ENCODE measurements at regions not wholly inside any gene's neighbourhood (a gene's known extent, or its start where the extent isn't known, plus 50 kb on each side); places are given as distances from the start of the nearest gene placed in this dataset.
"Not testable (repeated sequence)": the region's sequence is repeated elsewhere in the genome, so short reads cannot be mapped to it uniquely, and the experiment has no call there.

DNA sequence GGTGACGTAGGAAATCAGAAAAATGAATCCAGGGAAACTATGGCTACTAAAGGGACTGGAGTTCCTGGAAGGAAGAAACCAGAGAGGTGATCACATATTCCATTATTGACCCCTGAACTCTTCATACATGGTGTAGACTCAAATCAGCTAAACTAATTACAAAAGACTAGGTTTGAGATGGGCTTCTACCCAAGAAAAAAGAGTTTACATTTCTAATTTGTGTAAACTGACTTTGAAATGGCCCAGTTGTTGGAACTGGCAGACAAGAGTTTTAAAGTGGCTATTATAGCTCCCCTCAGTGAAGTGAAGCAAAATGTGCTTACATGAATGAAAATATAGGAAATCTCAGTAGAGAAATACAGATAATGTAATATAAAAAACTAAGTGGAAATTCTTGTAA lies 1619.4 kb upstream of the SEL1L start:
- no peak for DNase-seq

DNA sequence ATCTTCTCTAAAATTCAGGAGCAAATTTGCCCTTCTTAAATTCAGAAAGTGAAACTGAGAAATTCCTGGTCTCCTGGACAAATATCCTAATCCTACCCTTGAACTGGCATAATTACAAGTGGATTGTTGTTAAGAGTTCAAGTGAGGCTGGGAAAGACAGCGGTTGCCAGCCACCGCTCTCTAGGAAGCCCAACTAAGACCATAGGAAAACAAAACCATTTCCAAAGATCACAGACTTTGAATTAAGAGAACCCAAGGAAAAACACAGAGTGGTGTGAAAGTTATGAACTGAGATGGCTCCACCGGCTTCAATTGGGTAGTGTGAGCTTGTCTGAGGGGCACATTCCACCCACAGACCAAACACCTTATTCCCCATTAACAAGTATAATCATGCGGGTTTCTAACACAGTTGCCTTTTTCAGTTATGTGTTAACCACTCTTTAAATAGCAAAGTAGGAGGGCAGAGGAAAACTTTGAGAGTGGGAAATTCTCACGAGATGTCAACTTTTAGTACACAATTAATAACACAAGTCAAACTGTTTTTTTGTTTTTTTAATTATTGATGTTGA lies 1628.8 kb upstream of the SEL1L start:
- no peak for DNase-seq

DNA sequence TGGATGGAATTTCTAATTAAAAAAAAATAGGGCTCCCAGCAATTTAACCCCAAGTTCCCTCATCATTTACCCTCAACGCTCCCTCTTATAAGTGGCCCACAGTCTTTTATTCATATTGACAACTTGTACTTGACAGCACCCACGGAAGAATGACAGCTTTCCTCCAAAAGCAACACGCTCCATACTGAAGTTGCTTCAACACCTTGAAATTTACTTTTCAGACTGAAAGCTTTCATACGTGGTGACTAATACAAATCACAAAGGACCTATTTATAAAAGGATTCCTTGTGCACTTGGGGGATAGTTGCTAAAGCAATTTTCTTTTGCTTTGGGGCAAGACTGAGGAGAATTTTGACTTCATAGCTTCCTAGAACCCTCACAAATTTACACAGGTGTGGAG lies 1629.4 kb upstream of the SEL1L start:
- no peak for DNase-seq

DNA sequence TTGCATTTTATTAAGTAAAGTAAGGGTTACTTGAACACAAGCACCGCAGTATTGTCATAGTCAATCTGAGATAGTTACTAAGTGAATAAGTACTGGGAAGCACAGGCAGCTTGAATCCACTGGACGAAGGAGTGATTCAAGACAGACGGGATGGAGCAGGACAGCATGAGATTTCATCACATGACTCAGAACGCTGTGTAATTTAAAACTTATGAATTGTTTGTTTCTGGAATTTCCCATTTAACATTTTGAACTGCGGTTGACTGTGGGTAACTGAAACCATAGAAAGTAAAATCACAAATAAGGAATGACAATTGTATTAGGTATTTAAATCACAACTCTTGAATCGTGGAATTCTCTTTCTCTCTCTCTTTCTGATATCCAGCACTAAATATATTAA lies 1630.4 kb upstream of the SEL1L start:
- DNase-seq, result no peak

DNA sequence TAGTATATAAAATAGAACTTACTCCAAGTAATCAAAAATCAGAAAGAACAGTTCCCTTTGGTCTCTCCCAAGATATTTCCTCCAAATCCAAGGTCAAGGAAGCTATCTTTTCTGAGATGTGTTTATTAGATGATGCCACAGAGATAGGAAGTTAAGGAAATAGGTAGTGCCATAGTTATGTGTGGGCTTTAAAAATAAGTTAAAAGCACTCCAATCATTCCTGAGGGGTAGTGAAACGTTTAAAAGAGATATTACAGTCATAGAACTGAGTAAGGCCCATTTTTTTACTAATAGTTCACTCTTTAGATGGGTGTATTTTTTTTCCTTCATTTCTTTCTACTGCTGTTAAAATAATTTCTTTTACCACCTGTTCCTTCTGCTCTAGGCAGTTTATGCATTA lies 1630.9 kb upstream of the SEL1L start:
- no peak for DNase-seq

DNA sequence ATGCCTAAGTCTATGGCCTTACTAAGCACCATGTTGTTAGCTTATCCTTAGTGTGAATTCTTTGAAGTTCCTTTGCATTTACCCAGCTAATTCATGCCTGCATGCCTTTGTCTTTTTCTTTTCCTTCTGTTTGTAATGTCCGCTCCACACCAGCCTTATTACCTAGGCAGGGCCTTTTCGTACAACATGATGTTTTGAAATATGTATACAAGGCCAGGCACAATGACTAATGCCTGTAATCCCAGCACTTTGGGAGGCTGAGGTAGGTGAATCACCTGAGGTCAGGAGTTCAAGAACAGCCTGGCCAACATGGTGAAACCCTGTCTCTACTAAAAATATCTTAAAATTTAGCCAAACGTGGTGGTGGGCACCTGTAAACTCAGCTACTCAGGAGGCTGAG lies 1636.5 kb upstream of the SEL1L start:
- DNase-seq, result no peak

DNA sequence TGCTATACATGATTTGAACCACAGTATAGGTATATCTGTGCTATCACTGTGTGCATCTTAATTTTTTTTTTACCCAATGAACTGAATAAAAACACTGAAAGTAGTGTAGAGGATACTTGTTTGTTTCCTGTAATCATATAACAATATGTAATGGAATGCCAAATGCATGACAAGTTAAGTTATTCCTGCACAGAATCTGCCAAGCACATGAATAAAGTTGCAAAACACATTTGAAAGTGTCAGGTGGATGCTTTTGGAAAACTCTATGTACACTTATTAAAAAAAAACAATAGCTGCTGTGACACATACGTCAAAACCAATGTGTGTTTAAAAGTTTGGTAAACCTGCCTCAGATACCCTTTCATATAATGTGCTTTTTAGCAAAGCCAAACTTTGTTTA lies 1638.1 kb upstream of the SEL1L start:
- no peak for DNase-seq

DNA sequence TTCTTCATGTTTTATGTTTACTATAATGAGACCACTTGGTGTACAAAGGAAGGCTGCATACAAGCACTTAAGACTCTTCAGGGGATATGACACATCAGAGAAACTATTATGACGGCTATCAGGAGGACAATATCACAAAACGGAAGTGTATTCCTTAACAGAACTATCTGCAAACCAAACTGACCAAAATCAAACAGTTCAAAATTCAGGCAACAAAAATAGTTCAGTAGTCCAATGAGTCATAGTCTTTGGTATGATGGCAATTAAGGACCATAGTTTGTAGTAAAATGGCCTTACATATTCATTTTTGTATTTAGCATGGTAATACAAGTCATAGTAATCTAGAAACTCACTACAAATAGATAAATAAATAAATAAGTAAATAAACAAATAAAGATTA lies 1638.7 kb upstream of the SEL1L start:
- no peak for DNase-seq

DNA sequence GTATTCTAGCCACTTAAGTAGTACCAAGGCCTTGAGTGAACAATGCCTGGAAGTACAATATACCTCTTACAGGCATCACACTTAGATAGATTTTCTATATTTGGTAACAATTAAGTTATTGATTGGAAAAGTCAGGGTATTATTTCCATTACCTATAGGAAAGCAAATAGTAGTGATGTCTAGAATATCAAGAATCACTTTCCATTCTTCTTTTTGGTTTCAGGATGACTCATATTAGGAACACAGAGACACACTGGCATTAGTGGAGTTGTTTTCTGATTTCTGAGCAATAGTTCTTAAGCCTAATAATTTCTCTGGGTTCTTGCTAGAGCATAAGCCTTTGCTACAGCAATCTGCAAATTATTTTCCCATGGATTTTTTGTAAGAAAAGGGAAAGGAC lies 1640.0 kb upstream of the SEL1L start:
- no peak for DNase-seq

DNA sequence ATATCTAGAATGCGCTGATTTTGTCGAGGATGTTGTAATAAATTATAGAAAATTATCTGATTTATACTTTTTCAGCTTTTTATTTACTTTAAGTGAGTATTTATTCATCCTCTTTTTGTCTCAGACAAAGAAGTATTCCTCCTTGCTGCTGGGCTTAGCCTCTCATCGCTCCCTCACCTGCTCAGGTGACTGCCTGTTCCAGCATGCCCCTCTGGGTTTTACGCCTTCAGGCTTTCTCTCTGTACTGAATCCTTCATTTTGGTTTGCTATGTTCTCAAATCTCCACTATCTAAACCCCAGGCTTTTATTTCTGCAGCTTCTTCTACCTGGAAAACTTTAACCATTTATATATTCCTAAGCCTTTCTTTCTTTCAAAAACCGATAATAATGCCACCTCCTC lies 1650.9 kb upstream of the SEL1L start:
- DNase-seq, result no peak

DNA sequence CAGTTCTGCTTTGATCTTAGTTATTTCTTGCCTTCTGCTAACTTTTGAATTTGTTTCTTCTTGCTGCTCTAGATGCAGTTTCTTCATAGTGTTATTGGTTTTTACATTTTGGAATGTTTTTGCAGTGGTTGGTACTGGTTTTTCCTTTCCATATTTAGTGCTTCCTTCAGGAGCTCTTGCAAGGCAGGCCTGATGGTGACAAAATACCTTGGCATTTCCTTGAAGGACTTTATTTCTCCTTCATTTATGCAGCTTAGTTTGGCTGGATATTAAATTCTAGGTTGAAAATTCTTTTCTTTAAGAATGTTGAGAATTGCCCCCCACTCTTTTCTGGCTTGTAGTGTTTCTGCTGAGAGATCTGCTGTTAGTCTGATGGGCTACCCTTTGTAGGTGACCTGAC lies 1654.7 kb upstream of the SEL1L start:
- DNase-seq, result not testable (repeated sequence)

DNA sequence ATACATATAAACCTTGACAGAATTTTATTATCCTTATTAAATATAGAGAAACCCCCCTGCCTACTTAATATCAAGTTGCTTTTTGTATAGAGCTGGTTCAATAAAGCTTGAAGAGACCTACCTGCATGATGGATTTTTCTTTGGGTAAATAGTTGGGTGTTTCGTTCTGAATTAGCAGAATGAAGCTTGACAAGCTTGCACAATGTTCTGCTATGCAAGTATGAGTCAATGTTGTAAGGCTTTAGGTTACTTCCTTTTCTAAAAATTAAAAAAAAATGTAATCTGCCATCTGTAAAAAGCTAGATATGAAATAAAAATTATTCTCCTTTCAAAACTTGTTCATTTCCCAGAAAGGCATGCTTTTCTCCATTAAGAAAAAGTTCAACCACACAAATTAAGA lies 1662.6 kb upstream of the SEL1L start:
- no peak for DNase-seq

DNA sequence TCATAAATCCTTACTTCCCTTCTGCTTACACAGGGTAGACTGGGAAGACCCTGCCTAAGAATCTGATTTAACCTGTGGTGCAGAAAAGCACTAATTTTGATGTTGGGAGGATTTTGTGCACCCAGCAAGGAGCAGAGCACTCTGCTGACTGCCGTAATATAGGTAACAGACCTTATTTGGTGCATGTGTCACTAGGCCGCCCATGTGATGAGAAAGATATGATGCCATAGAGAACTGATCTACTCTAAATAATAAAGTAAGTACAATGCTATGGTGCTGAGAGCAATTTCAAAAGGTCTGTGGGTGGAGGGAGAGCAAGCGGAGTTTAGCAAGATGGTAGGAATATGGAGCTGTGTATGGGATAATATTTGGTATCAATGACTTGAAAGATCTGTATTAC lies 1663.6 kb upstream of the SEL1L start:
- DNase-seq, result no peak

DNA sequence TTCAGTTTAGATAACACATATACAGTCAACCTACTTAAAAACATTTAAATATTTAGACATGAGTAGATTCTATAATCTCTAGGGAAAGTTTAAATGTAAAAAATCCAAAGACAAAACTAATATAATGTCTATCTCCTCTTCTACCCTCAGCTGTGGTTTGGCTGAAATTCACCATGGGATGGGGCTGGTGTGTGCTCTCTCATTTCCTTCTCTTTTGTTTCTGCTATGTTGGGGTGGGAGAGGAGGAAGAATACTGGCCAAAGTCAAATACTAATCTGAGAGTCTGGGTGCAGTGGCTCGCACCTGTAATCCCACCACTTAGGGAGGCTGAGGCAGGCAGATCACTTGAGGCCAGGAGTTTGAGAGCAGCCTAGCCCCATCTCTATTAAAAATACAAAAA lies 1673.9 kb upstream of the SEL1L start:
- DNase-seq, result no peak

DNA sequence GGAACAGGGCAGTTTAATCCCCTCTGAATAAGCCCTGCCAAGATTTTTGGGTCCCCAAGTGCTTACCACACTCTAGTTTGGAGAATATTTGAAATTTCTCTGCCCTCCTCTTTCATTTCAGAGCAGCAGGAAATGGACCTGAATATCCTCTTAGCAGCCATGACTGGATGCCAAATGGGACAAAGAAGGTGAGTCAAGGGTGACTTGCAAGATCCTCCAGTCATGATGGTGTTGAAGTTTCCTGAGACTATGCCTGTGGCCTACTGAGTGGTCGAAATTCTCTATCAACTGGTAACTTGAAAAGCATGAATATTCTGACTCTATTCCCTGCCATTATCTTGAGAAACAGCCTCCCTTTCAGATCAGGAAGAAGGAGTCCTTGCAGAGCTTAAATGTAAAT lies 1674.7 kb upstream of the SEL1L start:
- DNase-seq, result no peak

DNA sequence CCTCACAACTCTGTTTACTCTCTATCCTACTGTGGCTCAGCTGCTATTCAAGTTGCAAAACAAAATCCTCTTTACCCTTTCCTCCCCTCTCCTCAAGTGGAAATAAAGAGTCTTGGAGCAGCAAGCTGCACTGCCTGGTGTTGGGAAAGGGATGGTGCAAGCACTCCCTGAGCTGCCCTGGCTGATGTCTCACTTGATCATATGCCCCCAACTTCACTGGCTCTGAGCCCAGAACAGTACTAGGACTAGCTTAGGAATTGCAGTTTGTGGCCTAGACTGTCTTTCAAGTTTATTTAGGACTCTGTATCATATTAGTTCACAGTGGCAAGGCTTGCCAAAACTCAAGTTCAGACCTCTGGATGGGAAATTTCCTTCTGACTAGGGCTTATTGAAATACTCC lies 1683.8 kb upstream of the SEL1L start:
- no peak for DNase-seq

DNA sequence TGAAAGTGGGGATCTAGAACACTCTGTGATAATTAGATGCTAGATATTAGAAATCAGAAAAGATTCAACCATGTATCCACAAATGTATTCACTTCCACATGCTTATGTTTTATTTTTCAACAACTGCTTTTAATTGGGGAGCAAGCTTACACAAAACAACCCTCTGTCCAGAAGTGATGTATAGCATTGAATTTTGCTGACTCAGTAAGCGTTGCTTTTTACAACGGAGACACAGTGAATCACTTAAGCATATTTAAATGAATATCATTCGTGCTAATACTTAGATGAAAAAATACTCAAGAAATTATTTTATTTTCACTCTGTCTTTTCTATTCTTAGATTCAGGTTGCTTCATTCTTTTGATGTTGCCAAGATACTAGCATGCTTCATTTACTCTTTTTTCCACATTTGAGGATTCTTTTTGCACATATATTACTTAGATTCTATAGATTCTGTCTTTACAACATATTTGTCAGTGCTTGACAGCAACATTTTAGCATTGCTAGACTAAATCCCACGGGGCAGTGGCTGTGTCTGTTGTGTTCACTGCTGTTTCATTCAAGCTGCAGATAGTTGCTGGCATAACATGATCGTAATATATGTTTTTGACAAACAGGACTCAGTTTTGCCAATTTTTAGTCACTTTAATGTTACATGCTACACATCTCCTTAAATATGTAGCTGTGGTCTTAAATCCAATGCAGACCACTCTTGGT lies 1714.4 kb upstream of the SEL1L start:
- DNase-seq, result no peak

DNA sequence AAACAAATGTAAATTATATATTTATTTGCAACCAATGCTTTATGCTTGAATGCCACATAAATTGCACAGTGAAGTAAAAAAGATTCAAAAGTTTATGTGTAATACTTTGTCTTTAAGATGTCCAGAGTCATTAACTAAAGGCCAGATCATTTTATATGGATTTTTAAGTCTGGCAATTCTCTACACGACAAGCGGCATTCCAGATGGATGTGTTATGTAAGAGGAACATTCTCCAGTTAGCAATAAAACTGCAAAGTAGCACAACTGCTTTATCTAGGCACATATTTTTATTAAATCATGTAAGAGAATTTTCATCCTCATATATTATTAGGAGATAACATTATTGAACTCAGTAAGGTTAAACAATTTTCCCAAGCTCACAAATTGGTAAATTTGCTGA lies 1717.7 kb upstream of the SEL1L start:
- no peak for DNase-seq

DNA sequence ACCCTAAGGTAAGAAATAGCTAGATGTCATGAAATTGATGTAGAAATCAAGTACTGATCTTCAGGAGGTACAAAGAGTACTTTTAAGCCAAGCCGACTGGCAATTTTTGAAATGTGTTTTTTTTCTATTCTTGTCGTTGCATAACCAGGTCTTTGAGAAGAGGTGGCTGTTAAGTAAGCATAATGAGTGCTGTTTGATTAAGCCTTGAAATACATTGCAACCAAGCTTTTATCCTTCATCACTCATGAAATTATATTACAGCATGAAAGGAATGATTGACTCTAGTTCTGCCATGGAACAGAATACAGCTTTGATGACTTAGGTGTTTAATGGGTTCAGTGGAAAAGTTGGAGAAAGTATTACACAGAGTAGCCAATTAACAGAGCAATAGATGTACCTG lies 1720.2 kb upstream of the SEL1L start:
- DNase-seq, result no peak

DNA sequence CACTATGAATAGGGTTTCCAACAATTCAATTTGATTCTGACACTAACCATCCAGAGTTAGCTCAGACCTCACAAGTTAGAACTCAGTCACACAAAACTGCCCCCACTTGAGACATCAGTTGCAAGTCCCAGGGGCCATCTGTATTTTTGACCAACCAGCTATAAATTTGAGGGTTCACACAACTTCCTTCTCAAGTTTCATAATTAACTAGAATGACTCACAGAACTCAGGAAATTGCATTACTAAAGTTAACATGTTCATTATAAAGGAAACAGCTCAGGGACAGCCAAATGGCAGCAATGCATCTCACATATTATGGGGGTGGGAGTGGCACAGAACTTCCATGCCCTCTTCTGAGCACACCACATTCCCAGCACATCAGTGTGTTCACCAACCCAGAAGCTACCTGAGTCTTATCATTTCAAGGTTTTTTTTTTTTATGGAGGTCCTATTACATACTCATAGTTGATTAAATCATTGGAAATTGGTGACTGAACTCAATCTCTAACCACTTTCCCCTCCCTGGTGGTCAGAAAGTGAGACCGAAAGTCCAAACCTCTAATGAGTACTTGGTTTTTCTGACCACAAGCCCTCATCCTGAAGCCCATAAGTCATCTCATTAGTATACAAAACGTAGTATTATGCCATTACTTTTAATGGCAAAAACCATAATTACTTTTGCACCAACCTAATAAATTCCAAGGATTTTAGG lies 1721.5 kb upstream of the SEL1L start:
- no peak for DNase-seq

DNA sequence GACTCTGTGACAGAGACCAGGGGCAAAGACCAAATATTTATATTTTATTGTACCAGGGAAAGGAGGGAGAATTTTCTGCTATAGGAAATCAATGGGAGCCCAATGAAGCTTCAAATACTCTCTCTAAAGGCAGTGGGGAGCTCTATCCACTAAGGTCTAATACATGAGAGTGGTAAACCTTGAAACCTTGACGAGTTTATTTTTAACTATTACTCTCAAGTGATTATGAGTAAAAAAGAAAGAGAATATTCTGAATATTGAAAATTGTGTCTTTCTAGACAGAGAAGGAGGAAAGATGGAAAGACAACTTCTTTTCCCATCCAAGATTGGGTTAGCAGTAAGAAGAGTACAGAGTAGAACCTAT lies 1722.1 kb upstream of the SEL1L start:
- DNase-seq, result no peak

DNA sequence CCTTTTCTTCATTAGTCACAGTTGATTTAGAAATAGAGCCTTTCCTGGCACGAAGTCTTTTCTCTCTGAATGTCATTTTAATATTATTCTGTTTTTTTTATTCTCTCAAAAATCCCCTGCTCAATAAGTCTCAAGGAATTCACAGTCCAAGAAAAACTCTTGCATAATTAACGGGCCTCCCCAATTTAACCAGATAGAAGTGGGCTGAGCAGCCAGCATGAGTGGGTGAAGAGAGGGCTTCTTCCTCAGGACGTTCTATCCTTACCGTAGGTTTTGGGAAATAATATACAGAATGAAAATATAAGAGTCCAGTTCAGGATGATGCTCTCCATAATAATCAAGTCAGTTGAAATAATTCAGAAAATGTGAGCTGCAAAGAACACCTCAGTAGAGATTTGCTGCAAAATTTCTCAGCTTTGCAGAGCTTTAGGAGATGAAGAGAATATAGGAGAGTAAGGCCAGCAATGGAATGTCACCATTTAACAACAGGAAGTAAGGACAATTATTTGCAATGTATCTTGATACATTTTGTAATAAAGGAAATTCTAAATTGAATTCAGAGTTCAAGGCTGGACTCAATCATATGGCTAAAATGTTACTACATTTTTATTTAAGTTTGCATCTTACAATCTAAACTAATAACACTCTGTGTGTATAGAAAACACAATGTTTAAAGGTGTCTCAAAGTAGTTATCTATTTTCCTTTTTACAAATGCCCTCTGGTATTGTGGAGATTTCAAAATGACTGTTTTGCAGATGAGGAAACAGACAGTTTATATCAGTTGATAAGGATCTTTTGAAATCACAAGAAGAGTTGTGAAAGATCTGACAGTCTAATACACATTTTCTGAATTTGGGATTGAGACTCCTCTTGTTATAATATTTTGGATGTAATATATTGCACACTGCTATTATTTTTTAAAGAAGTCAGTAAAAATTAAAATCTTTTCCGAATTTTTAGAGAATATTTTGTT lies 1724.1 kb upstream of the SEL1L start:
- DNase-seq, result no peak

DNA sequence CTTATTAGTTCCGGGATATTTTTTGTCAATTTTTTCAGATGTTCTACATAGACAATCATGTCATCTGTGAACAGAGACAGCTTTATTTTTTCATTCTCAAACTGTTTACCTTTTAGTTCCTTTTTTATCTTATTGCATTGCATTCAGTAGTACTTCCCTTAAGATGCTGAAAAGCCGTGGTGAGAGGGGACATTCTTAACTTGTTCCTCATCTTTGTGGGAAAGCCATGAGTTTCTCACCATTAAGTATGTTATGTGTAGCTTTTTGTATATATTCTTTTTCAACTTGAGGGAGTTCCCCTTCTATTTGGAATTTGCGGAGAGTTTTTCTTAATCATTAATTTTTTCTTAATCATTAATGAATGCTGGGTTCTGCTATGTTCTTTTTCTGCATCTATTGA lies 1727.1 kb upstream of the SEL1L start:
- no peak for DNase-seq

DNA sequence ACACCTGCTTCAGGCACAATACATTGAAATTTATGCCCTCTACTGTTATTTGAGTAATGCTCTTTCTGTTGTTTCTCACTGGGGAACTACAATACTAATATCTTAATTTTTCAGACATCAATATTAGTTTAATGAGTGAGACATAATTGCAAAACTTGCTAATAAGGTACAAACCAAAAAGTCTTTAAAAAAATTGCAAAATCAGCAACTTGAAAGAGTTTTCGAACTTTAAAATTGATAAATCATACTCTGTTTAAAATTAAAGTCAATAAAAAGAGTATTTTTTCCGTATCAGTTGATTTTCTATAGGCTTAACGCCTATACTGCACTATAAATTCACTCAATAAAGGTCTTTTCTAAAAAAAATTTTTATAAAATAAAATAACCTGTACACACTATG lies 1735.9 kb upstream of the SEL1L start:
- no peak for DNase-seq
